CD4-positive, alpha-beta T cell treated with Interleukin-6 for 4 hours (primary cell): ENCODE measurements at regions not wholly inside any gene's neighbourhood (a gene's known extent, or its start where the extent isn't known, plus 50 kb on each side); places are given as distances from the start of the nearest gene placed in this dataset.
"Not testable (repeated sequence)": the region's sequence is repeated elsewhere in the genome, so short reads cannot be mapped to it uniquely, and the experiment has no call there.

ENCODE experiments used
- DNase-seq: peaks from one replicate; pipeline ENCODE4 v3.0.0-alpha.2; 2020; ENCODE audit warnings: mixed read lengths

DNA sequence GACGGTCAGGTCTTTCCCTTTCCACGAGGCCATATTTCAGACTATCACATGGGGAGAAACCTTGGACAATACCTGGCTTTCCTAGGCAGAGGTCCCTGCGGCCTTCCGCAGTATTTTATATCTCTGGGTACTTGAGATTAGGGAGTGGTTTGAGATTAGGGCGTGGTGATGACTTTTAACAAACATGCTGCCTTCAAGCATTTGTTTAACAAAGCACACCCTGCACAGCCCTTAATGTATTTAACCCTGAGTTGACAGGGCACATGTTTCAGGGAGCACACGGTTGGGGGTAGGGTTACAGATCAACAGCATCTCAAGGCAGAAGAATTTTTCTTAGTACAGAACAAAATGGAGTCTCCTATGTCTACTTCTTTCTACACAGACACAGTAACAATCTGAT lies 80.5 kb upstream of the ST8SIA4 start:
- not testable (repeated sequence) for DNase-seq

DNA sequence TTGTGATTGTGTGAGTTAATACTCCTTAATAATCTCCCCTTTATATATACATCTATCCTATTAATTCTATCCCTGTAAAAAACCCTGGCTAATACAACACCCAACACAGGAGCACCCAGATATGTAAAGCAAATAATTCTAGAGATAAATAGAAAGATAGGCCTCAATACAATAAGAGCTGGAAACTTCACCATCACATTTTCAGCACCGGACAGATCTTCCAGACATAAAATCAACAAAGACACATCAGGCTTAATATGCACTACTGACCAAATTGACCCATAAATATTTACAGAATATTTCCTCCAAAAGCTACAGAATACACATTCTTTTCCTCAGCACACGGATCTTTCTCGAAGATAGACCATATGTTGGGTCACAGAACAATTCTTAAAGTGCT lies 71.0 kb upstream of the ST8SIA4 start:
- no peak for DNase-seq

DNA sequence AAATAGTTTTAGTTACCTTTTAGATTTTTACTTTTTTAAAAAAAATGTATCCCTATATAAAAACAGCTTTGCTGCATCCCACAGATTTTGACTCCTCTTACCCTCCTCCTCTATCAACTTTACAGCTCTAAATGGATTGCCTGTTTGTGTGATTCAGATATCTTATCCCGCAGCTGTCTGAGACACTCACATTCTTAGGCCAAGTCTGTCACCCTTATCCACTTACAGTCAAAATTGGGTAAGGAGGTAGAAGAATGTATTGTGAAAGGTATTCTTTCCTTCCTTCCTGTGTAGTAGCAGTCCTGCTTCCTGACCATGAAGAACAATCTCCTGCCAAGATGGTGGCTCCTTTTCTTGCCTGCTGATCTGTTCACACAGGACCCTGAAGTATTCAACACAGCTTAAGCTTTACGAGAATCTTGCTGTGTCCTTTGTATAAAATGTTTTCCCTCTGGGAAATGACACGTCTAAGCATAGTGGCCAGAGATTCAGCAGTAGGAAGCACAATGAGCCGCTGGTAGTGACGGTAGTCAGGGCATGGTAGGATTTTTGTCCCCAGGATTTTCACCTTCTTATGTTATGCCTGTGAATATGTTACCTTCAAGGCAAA lies 67.7 kb upstream of the ST8SIA4 start:
- DNase-seq, result no peak

DNA sequence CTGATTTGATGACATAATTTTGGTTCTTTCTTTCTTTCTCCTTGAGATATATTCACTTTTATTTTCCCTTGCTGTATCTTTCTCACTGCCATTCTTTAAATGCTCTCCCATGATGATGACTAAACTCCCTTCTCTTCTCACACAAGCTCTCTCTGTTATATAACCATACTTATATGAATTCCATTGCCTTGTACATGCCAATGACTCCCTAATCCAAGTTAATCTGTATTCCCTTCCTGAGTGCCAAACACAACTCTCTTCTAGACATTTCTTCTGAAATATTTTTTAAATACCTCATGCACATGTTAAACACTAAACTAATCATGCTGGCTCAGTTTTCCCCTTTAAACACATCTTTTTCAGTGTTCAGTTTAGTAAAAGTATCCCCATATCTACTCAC lies 62.2 kb upstream of the ST8SIA4 start:
- no peak for DNase-seq
